ENCODE measurements at regions not wholly inside any gene's neighbourhood (a gene's known extent, or its start where the extent isn't known, plus 50 kb on each side); places are given as distances from the start of the nearest gene placed in this dataset.

DNA sequence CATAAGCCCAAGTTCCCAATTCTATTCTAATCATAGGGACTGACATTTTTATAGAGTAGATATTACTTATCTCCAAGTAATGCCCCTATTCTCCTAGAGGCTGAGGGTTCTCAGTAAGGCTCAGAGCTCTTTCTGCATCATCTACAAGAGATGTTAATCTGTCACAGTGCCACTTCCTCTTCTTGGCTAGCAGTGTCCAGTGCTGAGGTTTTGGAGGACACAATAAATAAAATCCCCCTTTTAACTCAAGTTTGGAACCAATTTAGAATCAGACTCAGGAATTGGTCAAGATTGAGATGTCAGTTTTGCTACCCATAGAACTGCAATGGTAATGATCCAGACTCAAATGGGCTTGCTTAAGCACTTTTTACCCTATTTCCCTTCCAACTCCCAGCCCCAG lies 154.1 kb upstream of the ARID2 start:
- TF ChIP-seq POLR2AphosphoS5 (IDR thresholded peaks at IDR 0.05; ENCODE audit: low read depth, low read length) = no peak
- TF ChIP-seq, protein P1, sequence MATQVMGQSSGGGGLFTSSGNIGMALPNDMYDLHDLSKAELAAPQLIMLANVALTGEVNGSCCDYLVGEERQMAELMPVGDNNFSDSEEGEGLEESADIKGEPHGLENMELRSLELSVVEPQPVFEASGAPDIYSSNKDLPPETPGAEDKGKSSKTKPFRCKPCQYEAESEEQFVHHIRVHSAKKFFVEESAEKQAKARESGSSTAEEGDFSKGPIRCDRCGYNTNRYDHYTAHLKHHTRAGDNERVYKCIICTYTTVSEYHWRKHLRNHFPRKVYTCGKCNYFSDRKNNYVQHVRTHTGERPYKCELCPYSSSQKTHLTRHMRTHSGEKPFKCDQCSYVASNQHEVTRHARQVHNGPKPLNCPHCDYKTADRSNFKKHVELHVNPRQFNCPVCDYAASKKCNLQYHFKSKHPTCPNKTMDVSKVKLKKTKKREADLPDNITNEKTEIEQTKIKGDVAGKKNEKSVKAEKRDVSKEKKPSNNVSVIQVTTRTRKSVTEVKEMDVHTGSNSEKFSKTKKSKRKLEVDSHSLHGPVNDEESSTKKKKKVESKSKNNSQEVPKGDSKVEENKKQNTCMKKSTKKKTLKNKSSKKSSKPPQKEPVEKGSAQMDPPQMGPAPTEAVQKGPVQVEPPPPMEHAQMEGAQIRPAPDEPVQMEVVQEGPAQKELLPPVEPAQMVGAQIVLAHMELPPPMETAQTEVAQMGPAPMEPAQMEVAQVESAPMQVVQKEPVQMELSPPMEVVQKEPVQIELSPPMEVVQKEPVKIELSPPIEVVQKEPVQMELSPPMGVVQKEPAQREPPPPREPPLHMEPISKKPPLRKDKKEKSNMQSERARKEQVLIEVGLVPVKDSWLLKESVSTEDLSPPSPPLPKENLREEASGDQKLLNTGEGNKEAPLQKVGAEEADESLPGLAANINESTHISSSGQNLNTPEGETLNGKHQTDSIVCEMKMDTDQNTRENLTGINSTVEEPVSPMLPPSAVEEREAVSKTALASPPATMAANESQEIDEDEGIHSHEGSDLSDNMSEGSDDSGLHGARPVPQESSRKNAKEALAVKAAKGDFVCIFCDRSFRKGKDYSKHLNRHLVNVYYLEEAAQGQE (IDR thresholded peaks at IDR 0.05; ENCODE audit: insufficient read depth in 1 of 2, low read depth in 2 of 2, low read length in 2 of 2) = no peak
- no peak for TF ChIP-seq SIN3A (IDR thresholded peaks at IDR 0.05; ENCODE audit: borderline replicate concordance, insufficient read depth, low read length)

DNA sequence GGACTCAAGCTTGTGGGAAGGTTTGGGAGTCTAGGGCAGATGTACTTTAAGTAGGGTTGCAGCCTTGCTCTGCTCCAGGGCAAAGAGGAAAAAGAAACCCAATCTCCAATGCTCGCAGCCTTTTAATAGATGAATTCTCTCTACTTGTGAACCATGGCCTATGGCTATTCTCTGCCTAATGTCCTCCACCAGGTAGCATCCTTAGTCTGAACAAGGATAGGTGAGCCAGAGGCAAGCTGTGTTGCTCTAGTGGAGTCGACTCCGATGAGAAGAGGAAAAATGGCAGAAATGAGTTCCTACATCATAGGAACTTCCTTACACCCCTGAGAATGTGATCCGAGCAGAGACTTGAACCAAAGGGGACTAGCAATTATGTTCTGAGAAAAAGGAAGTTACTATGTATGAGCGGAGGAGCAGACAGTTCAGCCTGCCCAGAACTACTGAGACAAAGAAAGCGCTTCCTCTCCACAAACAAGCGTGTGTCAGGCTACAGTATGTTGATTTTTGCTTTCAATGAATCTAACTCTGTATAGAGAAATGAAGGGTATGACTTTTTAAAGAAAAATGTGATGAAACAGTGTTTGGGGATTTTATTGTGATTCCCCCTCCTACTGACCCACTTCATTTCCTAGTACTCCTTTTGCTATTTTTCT lies 153.6 kb upstream of the ARID2 start:
- TF ChIP-seq TAF1 (IDR thresholded peaks at IDR 0.05; ENCODE audit: borderline replicate concordance, insufficient read depth, low read length) (no peak), POLR2AphosphoS5 (IDR thresholded peaks at IDR 0.05; ENCODE audit: low read depth, low read length) (no peak), SIN3A (IDR thresholded peaks at IDR 0.05; ENCODE audit: borderline replicate concordance, insufficient read depth, low read length) (no peak), FOXP2 (optimal IDR thresholded peaks at IDR 0.05; ENCODE audit: borderline replicate concordance, extremely low read depth, extremely low read length, insufficient read depth) (no peak)
- TF ChIP-seq, protein P1 (IDR thresholded peaks at IDR 0.05; ENCODE audit: insufficient read depth in 1 of 2, low read depth in 2 of 2, low read length in 2 of 2) = no peak

DNA sequence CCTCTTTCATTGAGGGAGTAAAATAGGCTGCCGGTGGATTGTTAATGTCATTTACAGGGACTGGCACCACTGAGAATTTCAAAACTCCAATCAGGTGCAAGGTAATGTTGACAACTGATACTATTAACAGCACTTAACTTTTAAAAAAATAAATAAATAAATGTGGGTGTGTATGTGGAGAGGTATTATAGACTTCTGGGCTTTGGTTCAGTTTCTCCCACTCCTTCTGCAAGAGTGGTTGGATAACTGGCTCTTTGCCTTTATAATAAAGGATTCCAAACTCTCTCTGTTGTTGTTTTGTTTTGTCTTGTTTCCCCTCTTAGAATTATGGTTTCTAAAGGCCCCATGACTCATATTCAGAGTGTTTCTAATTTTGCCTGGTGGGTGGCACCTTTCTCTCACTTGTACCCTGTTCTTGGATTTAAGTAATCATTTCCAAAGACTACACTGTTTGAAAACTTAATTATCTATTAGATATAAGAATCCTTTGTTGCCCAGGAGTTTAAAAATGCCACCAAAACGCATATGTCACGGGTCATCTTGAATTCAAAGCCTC lies 151.6 kb upstream of the ARID2 start:
- TF ChIP-seq POLR2AphosphoS5 (IDR thresholded peaks at IDR 0.05; ENCODE audit: low read depth, low read length) (no peak), FOXP2 (optimal IDR thresholded peaks at IDR 0.05; ENCODE audit: borderline replicate concordance, extremely low read depth, extremely low read length, insufficient read depth) (no peak), TAF1 (IDR thresholded peaks at IDR 0.05; ENCODE audit: borderline replicate concordance, insufficient read depth, low read length) (no peak), SIN3A (IDR thresholded peaks at IDR 0.05; ENCODE audit: borderline replicate concordance, insufficient read depth, low read length) (no peak)
- TF ChIP-seq, protein P1 (IDR thresholded peaks at IDR 0.05; ENCODE audit: insufficient read depth in 1 of 2, low read depth in 2 of 2, low read length in 2 of 2) = no peak

DNA sequence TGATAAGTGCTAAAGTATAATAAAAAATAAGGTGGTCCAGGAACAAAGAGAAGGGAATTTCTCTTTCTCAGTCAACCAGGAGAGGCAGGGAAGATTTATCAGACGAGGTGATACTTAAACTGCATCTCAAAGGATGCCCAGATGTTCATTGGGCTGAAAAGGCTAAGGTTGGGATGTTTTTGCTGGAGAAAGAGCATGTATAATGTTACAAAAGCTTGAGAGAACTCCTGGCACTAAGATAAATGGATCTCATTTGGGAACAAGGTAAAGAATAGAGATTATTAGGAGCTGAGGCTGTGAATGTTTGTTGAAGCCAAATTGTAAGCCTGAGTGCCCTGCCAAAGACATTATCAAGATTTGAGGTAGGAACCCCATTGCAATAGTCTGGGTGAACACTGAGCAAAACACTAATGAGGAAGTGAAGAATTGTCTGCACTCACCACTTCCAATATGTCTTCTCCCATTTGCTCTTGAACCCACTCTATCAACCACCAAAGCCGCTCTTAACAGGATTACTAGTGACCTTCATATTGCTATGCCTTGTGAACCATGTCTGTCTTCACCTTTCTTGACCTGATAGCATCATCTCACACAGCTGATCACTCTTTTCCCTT lies 149.0 kb upstream of the ARID2 start:
- TF ChIP-seq, protein P1 (IDR thresholded peaks at IDR 0.05; ENCODE audit: insufficient read depth in 1 of 2, low read depth in 2 of 2, low read length in 2 of 2) = no peak
- TF ChIP-seq TAF1 (IDR thresholded peaks at IDR 0.05; ENCODE audit: borderline replicate concordance, insufficient read depth, low read length) (no peak), POLR2AphosphoS5 (IDR thresholded peaks at IDR 0.05; ENCODE audit: low read depth, low read length) (no peak), FOXP2 (optimal IDR thresholded peaks at IDR 0.05; ENCODE audit: borderline replicate concordance, extremely low read depth, extremely low read length, insufficient read depth) (no peak), SIN3A (IDR thresholded peaks at IDR 0.05; ENCODE audit: borderline replicate concordance, insufficient read depth, low read length) (no peak)

Measured in PFSK-1 (cell line).